ENCODE measurements at regions not wholly inside any gene's neighbourhood (a gene's known extent, or its start where the extent isn't known, plus 50 kb on each side); places are given as distances from the start of the nearest gene placed in this dataset.

- H3K36me3 Mint-ChIP-seq: peaks cover 0 to 3% (median 0%) of the 10 kb centered on the region in 5 donors
- no peak overlapping the region for H3K4me3 Mint-ChIP-seq
- intact Hi-C loops (cut with micrococcal nuclease): no loop called here
- peaks cover 0 to 9% (median 6%) of the 10 kb centered on the region in 7 donors for H3K4me1 Mint-ChIP-seq
- DNase-seq: no peak
- peaks cover 0 to 8% (median 2%) of the 10 kb centered on the region in 11 donors for H3K9me3 Mint-ChIP-seq
- no peaks in the 10 kb centered on the region for H3K4me1 ChIP-seq (ENCODE audit: control insufficient read depth in 2 of 2, insufficient read depth in 2 of 2, low read length in 2 of 2)
- no peak for ATAC-seq
- no peaks in the 10 kb centered on the region for H3K9me3 ChIP-seq (ENCODE audit: control insufficient read depth in 2 of 3, low read length in 3 of 3)
- POLR2A ChIA-PET: no interaction called here
- H3K27me3 ChIP-seq (ENCODE audit: control insufficient read depth in 2 of 2, insufficient read depth in 2 of 2, low read length in 2 of 2): no peaks in the 10 kb centered on the region
- H3K27ac Mint-ChIP-seq: no peak overlapping the region
- H3K36me3 ChIP-seq (ENCODE audit: control insufficient read depth in 2 of 3, insufficient read depth in 3 of 3, low read length in 3 of 3): no peaks in the 10 kb centered on the region
- H3K27me3 Mint-ChIP-seq: peaks cover 0 to 35% (median 7%) of the 10 kb centered on the region in 5 donors
- no peak overlapping the region for H3K27ac ChIP-seq (ENCODE audit: low read depth, low read length)
- H3K4me3 ChIP-seq (ENCODE audit: low read length): no peak overlapping the region
- CTCF ChIA-PET: no interaction called here
Observed at GRCh38 chr18:79596446-79597175, 83.0 kb upstream of the CTDP1 start.

- Histone ChIP-seq H3K4me3 (ENCODE audit: low read length) (no peak overlapping the region), H3K4me1 (ENCODE audit: control insufficient read depth in 2 of 2, insufficient read depth in 2 of 2, low read length in 2 of 2) (no peaks in the 10 kb centered on the region), H3K27me3 (ENCODE audit: control insufficient read depth in 2 of 2, insufficient read depth in 2 of 2, low read length in 2 of 2) (no peaks in the 10 kb centered on the region), H3K36me3 (ENCODE audit: control insufficient read depth in 2 of 3, insufficient read depth in 3 of 3, low read length in 3 of 3) (no peaks in the 10 kb centered on the region), H3K27ac (ENCODE audit: low read depth, low read length) (no peak overlapping the region), H3K9me3 (ENCODE audit: control insufficient read depth in 2 of 3, low read length in 3 of 3) (no peaks in the 10 kb centered on the region)
- peaks cover 0 to 9% (median 6%) of the 10 kb centered on the region in 7 donors for H3K4me1 Mint-ChIP-seq
- H3K9me3 Mint-ChIP-seq: peaks cover 0 to 5% (median 2%) of the 10 kb centered on the region in 11 donors
- peaks cover 0 to 3% (median 0%) of the 10 kb centered on the region in 5 donors for H3K36me3 Mint-ChIP-seq
- no peak for ATAC-seq
- ChIA-PET POLR2A (no interaction called here), CTCF (no interaction called here)
- DNase-seq: no peak
- H3K27ac Mint-ChIP-seq: no peak overlapping the region
- H3K27me3 Mint-ChIP-seq: peaks cover 0 to 31% (median 7%) of the 10 kb centered on the region in 5 donors
- intact Hi-C loops (cut with micrococcal nuclease): no loop called here
- no peak overlapping the region for H3K4me3 Mint-ChIP-seq
Observed at GRCh38 chr18:79597176-79597830, 82.3 kb upstream of the CTDP1 start.

GRCh38 chr18:79597831-79598632 is 81.6 kb upstream of the CTDP1 start:
- no peak overlapping the region for H3K27ac ChIP-seq (ENCODE audit: low read depth, low read length)
- peaks cover 0 to under 1% (median 0%) of the 10 kb centered on the region in 11 donors for H3K9me3 Mint-ChIP-seq
- H3K36me3 ChIP-seq (ENCODE audit: control insufficient read depth in 2 of 3, insufficient read depth in 3 of 3, low read length in 3 of 3): no peaks in the 10 kb centered on the region
- H3K4me1 ChIP-seq (ENCODE audit: control insufficient read depth in 2 of 2, insufficient read depth in 2 of 2, low read length in 2 of 2): no peaks in the 10 kb centered on the region
- no peak for DNase-seq
- H3K9me3 ChIP-seq (ENCODE audit: control insufficient read depth in 2 of 3, low read length in 3 of 3): no peaks in the 10 kb centered on the region
- H3K4me3 ChIP-seq (ENCODE audit: low read length): no peak overlapping the region
- H3K36me3 Mint-ChIP-seq: no peaks in the 10 kb centered on the region
- peaks cover 0 to 9% (median 6%) of the 10 kb centered on the region in 7 donors for H3K4me1 Mint-ChIP-seq
- ATAC-seq: no peak
- H3K27ac Mint-ChIP-seq: no peak overlapping the region
- peaks cover 0 to 26% (median 6%) of the 10 kb centered on the region in 5 donors for H3K27me3 Mint-ChIP-seq
- H3K4me3 Mint-ChIP-seq: no peak overlapping the region
- POLR2A ChIA-PET: no interaction called here
- CTCF ChIA-PET: no interaction called here
- intact Hi-C loops (cut with micrococcal nuclease): no loop called here
- no peaks in the 10 kb centered on the region for H3K27me3 ChIP-seq (ENCODE audit: control insufficient read depth in 2 of 2, insufficient read depth in 2 of 2, low read length in 2 of 2)

- ChIA-PET POLR2A (no interaction called here), CTCF (no interaction called here)
- ATAC-seq (no peak), DNase-seq (no peak)
- no peaks in the 10 kb centered on the region for H3K9me3 ChIP-seq (ENCODE audit: control insufficient read depth in 2 of 3, low read length in 3 of 3)
- H3K27me3 Mint-ChIP-seq: peaks cover 0 to 19% (median 6%) of the 10 kb centered on the region in 5 donors
- no peaks in the 10 kb centered on the region for H3K27me3 ChIP-seq (ENCODE audit: control insufficient read depth in 2 of 2, insufficient read depth in 2 of 2, low read length in 2 of 2)
- H3K36me3 ChIP-seq (ENCODE audit: control insufficient read depth in 2 of 3, insufficient read depth in 3 of 3, low read length in 3 of 3): no peaks in the 10 kb centered on the region
- H3K4me3 ChIP-seq (ENCODE audit: low read length): no peak overlapping the region
- no peak overlapping the region for H3K27ac Mint-ChIP-seq
- no peak overlapping the region for H3K4me3 Mint-ChIP-seq
- H3K4me1 ChIP-seq (ENCODE audit: control insufficient read depth in 2 of 2, insufficient read depth in 2 of 2, low read length in 2 of 2): no peaks in the 10 kb centered on the region
- no peaks in the 10 kb centered on the region for H3K9me3 Mint-ChIP-seq
- no peaks in the 10 kb centered on the region for H3K36me3 Mint-ChIP-seq
- intact Hi-C loops (cut with micrococcal nuclease): no loop called here
- peaks cover 0 to 9% (median 6%) of the 10 kb centered on the region in 7 donors for H3K4me1 Mint-ChIP-seq
- H3K27ac ChIP-seq (ENCODE audit: low read depth, low read length): no peak overlapping the region
Observed at GRCh38 chr18:79598633-79599175, 80.9 kb upstream of the CTDP1 start.

- no peaks in the 10 kb centered on the region for H3K9me3 ChIP-seq (ENCODE audit: control insufficient read depth in 2 of 3, low read length in 3 of 3)
- Mint-ChIP-seq H3K9me3 (no peaks in the 10 kb centered on the region), H3K27ac (no peak overlapping the region), H3K36me3 (no peaks in the 10 kb centered on the region), H3K4me3 (no peak overlapping the region), H3K27me3 (peaks cover 0 to 14% (median 6%) of the 10 kb centered on the region in 5 donors), H3K4me1 (peaks cover 0 to 9% (median 6%) of the 10 kb centered on the region in 7 donors)
- no peak overlapping the region for H3K4me3 ChIP-seq (ENCODE audit: low read length)
- intact Hi-C loops (cut with micrococcal nuclease): no loop called here
- H3K4me1 ChIP-seq (ENCODE audit: control insufficient read depth in 2 of 2, insufficient read depth in 2 of 2, low read length in 2 of 2): no peaks in the 10 kb centered on the region
- H3K27me3 ChIP-seq (ENCODE audit: control insufficient read depth in 2 of 2, insufficient read depth in 2 of 2, low read length in 2 of 2): no peaks in the 10 kb centered on the region
- ATAC-seq (no peak), DNase-seq (no peak)
- no peaks in the 10 kb centered on the region for H3K36me3 ChIP-seq (ENCODE audit: control insufficient read depth in 2 of 3, insufficient read depth in 3 of 3, low read length in 3 of 3)
- ChIA-PET CTCF (no interaction called here), POLR2A (no interaction called here)
- H3K27ac ChIP-seq (ENCODE audit: low read depth, low read length): no peak overlapping the region
Observed at GRCh38 chr18:79599441-79599931, 80.1 kb upstream of the CTDP1 start.

GRCh38 chr18:79600141-79600540 is 79.5 kb upstream of the CTDP1 start:
- Mint-ChIP-seq H3K4me3 (no peak overlapping the region), H3K4me1 (peaks cover 0 to 9% (median 6%) of the 10 kb centered on the region in 7 donors), H3K36me3 (no peaks in the 10 kb centered on the region), H3K27me3 (peaks cover 0 to 9% (median 6%) of the 10 kb centered on the region in 5 donors), H3K27ac (no peak overlapping the region), H3K9me3 (no peaks in the 10 kb centered on the region)
- no peak overlapping the region for H3K4me3 ChIP-seq (ENCODE audit: low read length)
- ChIA-PET CTCF (no interaction called here), POLR2A (no interaction called here)
- no peaks in the 10 kb centered on the region for H3K4me1 ChIP-seq (ENCODE audit: control insufficient read depth in 2 of 2, insufficient read depth in 2 of 2, low read length in 2 of 2)
- no peak for ATAC-seq
- H3K27me3 ChIP-seq (ENCODE audit: control insufficient read depth in 2 of 2, insufficient read depth in 2 of 2, low read length in 2 of 2): no peaks in the 10 kb centered on the region
- no peak overlapping the region for H3K27ac ChIP-seq (ENCODE audit: low read depth, low read length)
- H3K9me3 ChIP-seq (ENCODE audit: control insufficient read depth in 2 of 3, low read length in 3 of 3): no peaks in the 10 kb centered on the region
- intact Hi-C loops (cut with micrococcal nuclease): no loop called here
- no peak for DNase-seq
- no peaks in the 10 kb centered on the region for H3K36me3 ChIP-seq (ENCODE audit: control insufficient read depth in 2 of 3, insufficient read depth in 3 of 3, low read length in 3 of 3)

All from naive thymus-derived CD4-positive, alpha-beta T cell (primary cell).